Suprapubic skin (tissue), 3 donors: ENCODE measurements at regions not wholly inside any gene's neighbourhood (a gene's known extent, or its start where the extent isn't known, plus 50 kb on each side); places are given as distances from the start of the nearest gene placed in this dataset.

ENCODE experiments used
- CTCF ChIP-seq, 2 donors: fragments of 200-600 bp in 1 of 2; fragments of 450-650 bp in 1 of 2; sonication (generic) in 1 of 2; IDR thresholded peaks; one replicate each; pipeline ENCODE4 v1.5.1; 2016 to 2019; ENCODE audit warnings: antibody characterized with exemption in 2 of 2, mild to moderate bottlenecking in 1 of 2, moderate library complexity in 1 of 2
- POLR2A ChIP-seq, 2 donors: fragments of 450-650 bp; IDR thresholded peaks; one replicate each; pipeline ENCODE4 v1.6.1; 2017; ENCODE audit warnings: antibody characterized with exemption in 2 of 2, mild to moderate bottlenecking in 2 of 2, moderate library complexity in 2 of 2

GRCh38 chr13:78881751-78882150 is 222.8 kb upstream of the OBI1 start:
- TF ChIP-seq CTCF (IDR thresholded peaks at IDR 0.05) (no peak), POLR2A (IDR thresholded peaks at IDR 0.05) (no peak)
